Erythroblast (primary cell): ENCODE measurements at regions not wholly inside any gene's neighbourhood (a gene's known extent, or its start where the extent isn't known, plus 50 kb on each side); places are given as distances from the start of the nearest gene placed in this dataset.

Experiments
- GATA1 ChIP-seq: IDR thresholded peaks from 2 replicates; pipeline ENCODE4 v1.6.1; 2011; ENCODE audit warnings: low read depth, mild to moderate bottlenecking, control low read depth, low read length, moderate library complexity
- POLR2A ChIP-seq: IDR thresholded peaks from 2 replicates; pipeline ENCODE4 v1.6.1; 2011; ENCODE audit warnings: mild to moderate bottlenecking, low read length

DNA sequence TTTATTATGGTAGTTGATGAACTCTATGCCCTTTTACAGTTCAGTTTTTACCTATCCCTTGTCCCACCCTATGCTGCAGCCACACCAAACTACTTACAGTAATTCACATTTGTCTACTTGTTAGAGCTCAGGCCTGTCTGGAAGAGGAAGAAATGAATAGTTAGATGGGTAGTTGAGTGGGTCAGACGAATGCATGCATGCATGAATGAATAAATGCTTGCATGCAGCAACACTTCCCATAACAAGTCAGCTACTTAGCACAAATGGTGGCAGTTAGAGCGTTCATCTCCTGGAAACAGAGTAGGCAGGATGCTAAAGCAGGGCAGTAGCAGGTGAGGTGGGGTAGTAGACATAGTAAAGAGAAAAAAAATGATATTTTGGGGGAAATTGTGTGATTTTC, 322.3 kb downstream of the NDFIP2 start:
- TF ChIP-seq POLR2A (no peak), GATA1 (no peak)
